Endodermal cell (in vitro differentiated cells): ENCODE measurements at regions not wholly inside any gene's neighbourhood (a gene's known extent, or its start where the extent isn't known, plus 50 kb on each side); places are given as distances from the start of the nearest gene placed in this dataset.

Experiments
- DNase-seq: peaks from one replicate; pipeline ENCODE4 v3.0.0-alpha.2; 2017
- H3K27ac ChIP-seq: 2 replicates; pipeline ENCODE4 v1.5.1; 2013; ENCODE audit warnings: mild to moderate bottlenecking, low read depth, low read length, moderate library complexity
- H3K27me3 ChIP-seq: 2 replicates; pipeline ENCODE4 v1.6.1; 2013; ENCODE audit warnings: mild to moderate bottlenecking, low read length, moderate library complexity; ENCODE audit not compliant: insufficient read depth, control insufficient read depth, poor library complexity, severe bottlenecking
- H3K36me3 ChIP-seq: 2 replicates; pipeline ENCODE4 v1.7.0; 2013; ENCODE audit warnings: mild to moderate bottlenecking, low read length, moderate library complexity; ENCODE audit not compliant: control insufficient read depth, insufficient read depth
- H3K4me1 ChIP-seq: one replicate; pipeline ENCODE4 v1.7.0; 2013; ENCODE audit warnings: low read length; ENCODE audit not compliant: control insufficient read depth, insufficient read depth
- H3K4me3 ChIP-seq: 2 replicates; pipeline ENCODE4 v1.5.1; 2013; ENCODE audit warnings: mild to moderate bottlenecking, low read length, moderate library complexity
- H3K9ac ChIP-seq: 2 replicates; pipeline ENCODE4 v1.6.1; 2013; ENCODE audit warnings: mild to moderate bottlenecking, low read length, moderate library complexity; ENCODE audit not compliant: poor library complexity, severe bottlenecking; ENCODE audit errors: extremely low read depth
- H3K9me3 ChIP-seq: 2 replicates; pipeline ENCODE4 v1.6.1; 2013; ENCODE audit warnings: mild to moderate bottlenecking, low read length, moderate library complexity; ENCODE audit not compliant: control insufficient read depth
- H3K27ac Mint-ChIP-seq: 2 replicates; pipeline ENCODE4 v1.8.0; 2020; ENCODE audit warnings: mixed read lengths
- H3K27me3 Mint-ChIP-seq: 2 replicates; pipeline ENCODE4 v1.8.0; 2021; ENCODE audit warnings: mild to moderate bottlenecking, mixed read lengths; ENCODE audit not compliant: insufficient read depth
- H3K36me3 Mint-ChIP-seq: 2 replicates; pipeline ENCODE4 v1.8.0; 2020; ENCODE audit warnings: low read depth, mixed read lengths
- H3K4me1 Mint-ChIP-seq: 2 replicates; pipeline ENCODE4 v1.8.0; 2020; ENCODE audit warnings: mixed read lengths
- H3K4me3 Mint-ChIP-seq: 2 replicates; pipeline ENCODE4 v1.8.0; 2020; ENCODE audit warnings: mild to moderate bottlenecking, moderate library complexity, mixed read lengths
- H3K9me3 Mint-ChIP-seq: 2 replicates; pipeline ENCODE4 v1.8.0; 2020; ENCODE audit warnings: mild to moderate bottlenecking, mixed read lengths
- WGBS, 2 experiments: methylation state at CpG; one replicate each; pipeline versions ENCODE4 v1.1.5 to v1.1.7; 2013; ENCODE audit warnings: missing lambda C conversion rate in 2 of 2, mixed read lengths in 1 of 2; ENCODE audit not compliant: insufficient coverage in 1 of 2, insufficient read length in 1 of 2; 5-methylcytosine and 5-hydroxymethylcytosine counted together
- TF ChIP-seq, protein P1 (sequence below): fragments of 200-600 bp; sonication (generic); conservative IDR thresholded peaks from 2 replicates; pipeline ENCODE4 v1.5.0; 2021; ENCODE audit warnings: antibody characterized with exemption, mild to moderate bottlenecking

DNA sequence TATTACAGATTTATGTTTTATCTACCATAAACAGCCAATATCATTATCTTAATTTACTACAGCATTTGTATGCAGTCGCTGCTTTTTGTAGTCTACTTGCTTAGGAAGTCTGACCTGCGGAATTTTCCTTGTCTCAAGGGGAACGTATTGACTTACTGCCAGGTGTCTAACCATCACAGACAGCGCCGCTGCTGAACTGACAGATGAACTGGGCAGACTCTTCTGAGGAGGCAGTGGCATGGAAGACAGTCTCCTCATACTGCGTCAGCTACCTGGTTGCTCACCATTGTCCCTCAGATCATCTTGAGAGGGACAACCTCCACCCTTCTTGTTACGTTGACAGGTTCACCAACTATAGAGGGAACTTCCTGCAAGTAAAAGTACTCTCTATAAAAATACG, 574.3 kb upstream of the ZNF462 start:
- Histone ChIP-seq H3K27me3 (no peaks in the 10 kb centered on the region), H3K36me3 (no peaks in the 10 kb centered on the region), H3K4me3 (no peak overlapping the region), H3K9me3 (no peaks in the 10 kb centered on the region), H3K27ac (no peak overlapping the region), H3K4me1 (no peaks in the 10 kb centered on the region), H3K9ac (no peak overlapping the region)
- Mint-ChIP-seq H3K36me3 (no peaks in the 10 kb centered on the region), H3K9me3 (no peaks in the 10 kb centered on the region), H3K27ac (no peak overlapping the region), H3K4me1 (peaks cover 9% of the 10 kb centered on the region), H3K4me3 (no peak overlapping the region), H3K27me3 (no peaks in the 10 kb centered on the region)
- 93 to 97% methylated on average over 7 to 8 of the region's 8 CpGs for WGBS, 2 experiments
- DNase-seq = no peak
- TF ChIP-seq, protein P1, sequence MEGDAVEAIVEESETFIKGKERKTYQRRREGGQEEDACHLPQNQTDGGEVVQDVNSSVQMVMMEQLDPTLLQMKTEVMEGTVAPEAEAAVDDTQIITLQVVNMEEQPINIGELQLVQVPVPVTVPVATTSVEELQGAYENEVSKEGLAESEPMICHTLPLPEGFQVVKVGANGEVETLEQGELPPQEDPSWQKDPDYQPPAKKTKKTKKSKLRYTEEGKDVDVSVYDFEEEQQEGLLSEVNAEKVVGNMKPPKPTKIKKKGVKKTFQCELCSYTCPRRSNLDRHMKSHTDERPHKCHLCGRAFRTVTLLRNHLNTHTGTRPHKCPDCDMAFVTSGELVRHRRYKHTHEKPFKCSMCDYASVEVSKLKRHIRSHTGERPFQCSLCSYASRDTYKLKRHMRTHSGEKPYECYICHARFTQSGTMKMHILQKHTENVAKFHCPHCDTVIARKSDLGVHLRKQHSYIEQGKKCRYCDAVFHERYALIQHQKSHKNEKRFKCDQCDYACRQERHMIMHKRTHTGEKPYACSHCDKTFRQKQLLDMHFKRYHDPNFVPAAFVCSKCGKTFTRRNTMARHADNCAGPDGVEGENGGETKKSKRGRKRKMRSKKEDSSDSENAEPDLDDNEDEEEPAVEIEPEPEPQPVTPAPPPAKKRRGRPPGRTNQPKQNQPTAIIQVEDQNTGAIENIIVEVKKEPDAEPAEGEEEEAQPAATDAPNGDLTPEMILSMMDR = no peak

DNA sequence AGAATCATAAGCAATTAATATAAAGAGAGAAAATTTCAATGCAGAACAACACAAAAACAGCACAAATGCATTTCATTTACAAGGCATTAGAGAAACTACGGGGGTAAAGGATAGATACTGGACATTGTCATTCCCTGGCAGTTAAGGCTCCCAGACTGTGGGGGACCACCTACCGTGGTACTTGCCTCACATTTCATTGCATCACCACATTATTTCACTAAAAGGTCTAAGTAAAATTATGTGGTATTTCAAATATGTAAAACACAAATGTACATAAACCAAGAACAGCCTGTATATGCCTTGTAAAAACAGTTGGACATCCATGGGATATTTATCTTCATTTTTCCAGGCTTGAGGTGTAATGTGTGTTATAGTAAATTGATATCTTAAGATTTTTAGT, 571.2 kb upstream of the ZNF462 start:
- 88 to 100% methylated on average over 1 of the region's 2 CpGs for WGBS, 2 experiments
- Histone ChIP-seq H3K9ac (no peak overlapping the region), H3K4me3 (no peak overlapping the region), H3K27me3 (no peaks in the 10 kb centered on the region), H3K4me1 (no peaks in the 10 kb centered on the region), H3K9me3 (no peaks in the 10 kb centered on the region), H3K36me3 (no peaks in the 10 kb centered on the region), H3K27ac (no peak overlapping the region)
- H3K27ac Mint-ChIP-seq = no peak overlapping the region
- no peaks in the 10 kb centered on the region for H3K36me3 Mint-ChIP-seq
- peaks cover 8% of the 10 kb centered on the region for H3K4me1 Mint-ChIP-seq
- H3K4me3 Mint-ChIP-seq = no peak overlapping the region
- H3K9me3 Mint-ChIP-seq = no peaks in the 10 kb centered on the region
- no peak for DNase-seq
- TF ChIP-seq, protein P1 = no peak
- H3K27me3 Mint-ChIP-seq = no peaks in the 10 kb centered on the region

DNA sequence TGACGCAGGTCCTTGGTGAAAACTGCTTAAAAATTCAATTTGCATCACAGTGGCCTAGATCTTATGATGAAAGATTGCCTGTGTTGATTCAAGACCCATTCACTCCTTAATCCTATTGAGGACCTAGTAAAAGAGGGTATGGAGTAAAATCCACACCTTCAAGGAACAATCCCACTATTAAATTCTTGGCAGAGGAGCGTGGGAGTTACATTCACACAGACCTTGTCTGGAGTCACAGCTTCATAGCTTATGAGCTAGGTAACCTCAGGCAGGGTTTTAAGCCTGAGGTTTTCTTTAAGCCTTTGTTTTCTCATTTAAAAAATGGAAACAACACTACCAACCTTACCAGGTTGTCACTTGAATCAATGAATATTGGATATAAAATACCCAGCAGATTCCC, 566.5 kb upstream of the ZNF462 start:
- no peak overlapping the region for H3K9ac ChIP-seq
- Mint-ChIP-seq H3K9me3 (no peaks in the 10 kb centered on the region), H3K27me3 (no peaks in the 10 kb centered on the region), H3K4me3 (no peak overlapping the region), H3K4me1 (no peaks in the 10 kb centered on the region), H3K36me3 (no peaks in the 10 kb centered on the region), H3K27ac (no peak overlapping the region)
- no peak overlapping the region for H3K4me3 ChIP-seq
- no peak for DNase-seq
- no peaks in the 10 kb centered on the region for H3K4me1 ChIP-seq
- H3K36me3 ChIP-seq = no peaks in the 10 kb centered on the region
- no peaks in the 10 kb centered on the region for H3K9me3 ChIP-seq
- H3K27ac ChIP-seq = no peak overlapping the region
- 97 to 100% methylated on average over 1 to 2 of the region's 2 CpGs for WGBS, 2 experiments
- no peaks in the 10 kb centered on the region for H3K27me3 ChIP-seq
- TF ChIP-seq, protein P1 = no peak
